B cell (primary cell): ENCODE measurements at regions not wholly inside any gene's neighbourhood (a gene's known extent, or its start where the extent isn't known, plus 50 kb on each side); places are given as distances from the start of the nearest gene placed in this dataset.

Source experiments
- ATAC-seq: fragments of 200-7000 bp; cut with Tn5 transposase; one replicate; pipeline ENCODE4 v1.10.0; 2021; ENCODE audit warnings: low read depth, mild to moderate bottlenecking, moderate number of reproducible peaks, moderate library complexity
- CTCF ChIA-PET: fragments of 350-600 bp; sonication (Branson Sonifier 250); formaldehyde crosslinking; loops from one replicate; lab custom pipeline; 2021; ENCODE audit warnings: antibody characterized with exemption, inconsistent platforms; lab: Charles Lee
- POLR2A ChIA-PET: fragments of 350-600 bp; sonication (Branson Sonifier 250); formaldehyde crosslinking; loops from one replicate; lab custom pipeline; 2021; ENCODE audit warnings: antibody characterized with exemption; lab: Charles Lee
- DNase-seq: peaks from one replicate; pipeline ENCODE4 v3.0.0; 2013
- H2AFZ ChIP-seq: 2 replicates; pipeline ENCODE4 v1.6.1; 2012; ENCODE audit warnings: mild to moderate bottlenecking, low read depth, low read length; ENCODE audit not compliant: insufficient read depth, poor library complexity, severe bottlenecking
- H3K27ac ChIP-seq, 2 donors: 1 replicate in 1 of 2; 2 replicates in 1 of 2; pipeline ENCODE4 v1.5.1; 2012 to 2013; ENCODE audit warnings: low read length in 2 of 2, mild to moderate bottlenecking in 2 of 2, moderate library complexity in 1 of 2
- H3K27me3 ChIP-seq, 4 experiments: fragments of 200-600 bp in 1 of 4; sonication (generic) in 1 of 4; replicated peaks in 1 of 4; 1 replicate in 2 of 4; 2 replicates in 2 of 4; pipeline versions ENCODE4 v1.6.1 to v1.7.0; 2013 to 2016; ENCODE audit warnings: low read length in 3 of 4, mild to moderate bottlenecking in 2 of 4, mixed read lengths in 1 of 4, moderate library complexity in 1 of 4; ENCODE audit not compliant: insufficient read depth in 4 of 4, control insufficient read depth in 3 of 4; ENCODE audit errors: control extremely low read depth in 1 of 4
- H3K36me3 ChIP-seq, 2 experiments: replicated peaks in 1 of 2; 1 replicate in 1 of 2; 2 replicates in 1 of 2; pipeline versions ENCODE4 v1.6.1 to v1.7.1; 2013; ENCODE audit warnings: low read length in 1 of 2; ENCODE audit not compliant: insufficient read depth in 2 of 2, control insufficient read depth in 1 of 2; ENCODE audit errors: control extremely low read depth in 1 of 2, extremely low read depth in 1 of 2
- H3K4me1 ChIP-seq, 2 donors: fragments of 200-600 bp in 1 of 2; sonication (generic) in 1 of 2; 1 replicate in 1 of 2; 2 replicates in 1 of 2; pipeline versions ENCODE4 v1.5.1 to v1.6.1; 2013 to 2017; ENCODE audit warnings: low read length in 2 of 2; ENCODE audit not compliant: control insufficient read depth in 2 of 2, insufficient read depth in 2 of 2
- H3K4me2 ChIP-seq: replicated peaks from 2 replicates; pipeline ENCODE3; 2012; ENCODE audit warnings: mild to moderate bottlenecking, low read depth, low read length; ENCODE audit not compliant: poor library complexity, severe bottlenecking
- H3K4me3 ChIP-seq, 5 experiments: fragments of 200-600 bp in 1 of 5; sonication (generic) in 1 of 5; 1 replicate in 3 of 5; 2 replicates in 2 of 5; pipeline versions ENCODE4 v1.5.1 to v1.7.0; 2011 to 2016; ENCODE audit warnings: low read length in 4 of 5, mild to moderate bottlenecking in 4 of 5, low read depth in 2 of 5, control low read depth in 1 of 5, moderate library complexity in 1 of 5; ENCODE audit not compliant: insufficient read depth in 1 of 5; ENCODE audit errors: control extremely low read depth in 1 of 5, extremely low read depth in 1 of 5
- H3K79me2 ChIP-seq: fragments of 200-600 bp; sonication (generic); one replicate; pipeline ENCODE4 v1.6.0; 2016; ENCODE audit warnings: low read length; ENCODE audit not compliant: control insufficient read depth, insufficient read depth
- H3K9ac ChIP-seq: fragments of 200-600 bp; sonication (generic); 2 replicates; pipeline ENCODE4 v1.6.1; 2017; ENCODE audit warnings: mild to moderate bottlenecking, low read length, moderate library complexity
- H3K9me3 ChIP-seq, 3 donors: one replicate each; pipeline versions ENCODE4 v1.6.1 to v1.7.1; 2013; ENCODE audit warnings: low read length in 2 of 3; ENCODE audit not compliant: control insufficient read depth in 2 of 3, insufficient read depth in 1 of 3; ENCODE audit errors: control extremely low read depth in 1 of 3
- H4K20me1 ChIP-seq: 2 replicates; pipeline ENCODE4 v1.6.0; 2012; ENCODE audit warnings: mild to moderate bottlenecking, low read length; ENCODE audit not compliant: insufficient read depth, control insufficient read depth, poor library complexity, severe bottlenecking
- H3K27ac Mint-ChIP-seq: one replicate; pipeline ENCODE4 v1.8.0; 2021; ENCODE audit warnings: mixed read lengths
- H3K27me3 Mint-ChIP-seq: one replicate; pipeline ENCODE4 v1.8.0; 2021; ENCODE audit warnings: mixed read lengths
- H3K4me1 Mint-ChIP-seq: one replicate; pipeline ENCODE4 v1.8.0; 2021; ENCODE audit warnings: mixed read lengths
- H3K4me3 Mint-ChIP-seq: one replicate; pipeline ENCODE4 v1.8.0; 2021; ENCODE audit warnings: mixed read lengths
- H3K9me3 Mint-ChIP-seq: one replicate; pipeline ENCODE4 v1.8.0; 2022; ENCODE audit warnings: mixed read lengths; ENCODE audit not compliant: insufficient read depth
- EZH2 ChIP-seq: IDR thresholded peaks from 2 replicates; pipeline ENCODE4 v1.6.1; 2012; ENCODE audit warnings: borderline replicate concordance, low read depth, mild to moderate bottlenecking, moderate library complexity, low read length; ENCODE audit not compliant: insufficient read depth, poor library complexity, severe bottlenecking
- WGBS: methylation state at CpG from one replicate; pipeline ENCODE4 v1.1.5; 2013; ENCODE audit warnings: missing lambda C conversion rate; ENCODE audit not compliant: insufficient coverage; 5-methylcytosine and 5-hydroxymethylcytosine counted together
- intact Hi-C: fragments of 100-400 bp; cut with micrococcal nuclease; formaldehyde crosslinking; loops from one replicate; pipeline ENCODE4 v1.10.0; 2022
- TF ChIP-seq, protein P1 (sequence below): fragments of 200-600 bp; IDR thresholded peaks from one replicate; pipeline ENCODE4 v1.8.0; 2022; ENCODE audit warnings: antibody characterized with exemption, mild to moderate bottlenecking

GRCh38 chr12:60191271-60191670 lies 595.4 kb downstream of the SLC16A7 start:
- Histone ChIP-seq H3K9me3 (peaks cover 0 to 1% (median 0%) of the 10 kb centered on the region in 3 donors), H3K4me2 (no peak overlapping the region), H3K27ac (no peak overlapping the region), H3K9ac (no peak overlapping the region), H3K36me3 (no peaks in the 10 kb centered on the region), H4K20me1 (no peaks in the 10 kb centered on the region), H3K79me2 (no peaks in the 10 kb centered on the region), H3K27me3 (no peaks in the 10 kb centered on the region), H3K4me1 (no peaks in the 10 kb centered on the region), H3K4me3 (no peak overlapping the region), H2AFZ (no peak overlapping the region)
- Mint-ChIP-seq H3K9me3 (peaks cover 2% of the 10 kb centered on the region), H3K27ac (no peak overlapping the region), H3K4me1 (no peaks in the 10 kb centered on the region), H3K27me3 (no peaks in the 10 kb centered on the region), H3K4me3 (no peak overlapping the region)
- ChIA-PET CTCF (no interaction called here), POLR2A (no interaction called here)
- TF ChIP-seq, protein P1, sequence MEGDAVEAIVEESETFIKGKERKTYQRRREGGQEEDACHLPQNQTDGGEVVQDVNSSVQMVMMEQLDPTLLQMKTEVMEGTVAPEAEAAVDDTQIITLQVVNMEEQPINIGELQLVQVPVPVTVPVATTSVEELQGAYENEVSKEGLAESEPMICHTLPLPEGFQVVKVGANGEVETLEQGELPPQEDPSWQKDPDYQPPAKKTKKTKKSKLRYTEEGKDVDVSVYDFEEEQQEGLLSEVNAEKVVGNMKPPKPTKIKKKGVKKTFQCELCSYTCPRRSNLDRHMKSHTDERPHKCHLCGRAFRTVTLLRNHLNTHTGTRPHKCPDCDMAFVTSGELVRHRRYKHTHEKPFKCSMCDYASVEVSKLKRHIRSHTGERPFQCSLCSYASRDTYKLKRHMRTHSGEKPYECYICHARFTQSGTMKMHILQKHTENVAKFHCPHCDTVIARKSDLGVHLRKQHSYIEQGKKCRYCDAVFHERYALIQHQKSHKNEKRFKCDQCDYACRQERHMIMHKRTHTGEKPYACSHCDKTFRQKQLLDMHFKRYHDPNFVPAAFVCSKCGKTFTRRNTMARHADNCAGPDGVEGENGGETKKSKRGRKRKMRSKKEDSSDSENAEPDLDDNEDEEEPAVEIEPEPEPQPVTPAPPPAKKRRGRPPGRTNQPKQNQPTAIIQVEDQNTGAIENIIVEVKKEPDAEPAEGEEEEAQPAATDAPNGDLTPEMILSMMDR: no peak
- TF ChIP-seq EZH2: no peak
- WGBS: 77% methylated on average over 1 of the region's 1 CpG
- ATAC-seq: no peak
- intact Hi-C loops: no loop called here
- no peak for DNase-seq

- no peak overlapping the region for H2AFZ ChIP-seq
- peaks cover 0 to 1% (median 0%) of the 10 kb centered on the region in 3 donors for H3K9me3 ChIP-seq
- H3K36me3 ChIP-seq: no peaks in the 10 kb centered on the region
- CTCF ChIA-PET: no interaction called here
- intact Hi-C loops: no loop called here
- no peak overlapping the region for H3K27ac ChIP-seq
- H3K27me3 Mint-ChIP-seq: no peaks in the 10 kb centered on the region
- ATAC-seq (no peak), DNase-seq (no peak)
- no peaks in the 10 kb centered on the region for H3K4me1 Mint-ChIP-seq
- H3K9me3 Mint-ChIP-seq: peaks cover 2% of the 10 kb centered on the region
- H3K27ac Mint-ChIP-seq: no peak overlapping the region
- H3K4me2 ChIP-seq: no peak overlapping the region
- H3K4me3 Mint-ChIP-seq: no peak overlapping the region
- no peaks in the 10 kb centered on the region for H3K27me3 ChIP-seq
- no peak overlapping the region for H3K4me3 ChIP-seq
- no peak overlapping the region for H3K9ac ChIP-seq
- no peaks in the 10 kb centered on the region for H3K4me1 ChIP-seq
- no peaks in the 10 kb centered on the region for H3K79me2 ChIP-seq
- TF ChIP-seq, protein P1: no peak
- no peak for TF ChIP-seq EZH2
- H4K20me1 ChIP-seq: no peaks in the 10 kb centered on the region
- POLR2A ChIA-PET: no interaction called here
Measured at GRCh38 chr12:60191676-60192359, 596.0 kb downstream of the SLC16A7 start.
